HG02610 (cell line): ENCODE measurements at regions not wholly inside any gene's neighbourhood (a gene's known extent, or its start where the extent isn't known, plus 50 kb on each side); places are given as distances from the start of the nearest gene placed in this dataset.

Experiments
- ATAC-seq: cut with Tn5 transposase; IDR thresholded peaks from one replicate; pipeline ENCODE4 v1.9.1; 2021; ENCODE audit warnings: mild to moderate bottlenecking, moderate library complexity; ENCODE audit not compliant: unreplicated experiment

DNA sequence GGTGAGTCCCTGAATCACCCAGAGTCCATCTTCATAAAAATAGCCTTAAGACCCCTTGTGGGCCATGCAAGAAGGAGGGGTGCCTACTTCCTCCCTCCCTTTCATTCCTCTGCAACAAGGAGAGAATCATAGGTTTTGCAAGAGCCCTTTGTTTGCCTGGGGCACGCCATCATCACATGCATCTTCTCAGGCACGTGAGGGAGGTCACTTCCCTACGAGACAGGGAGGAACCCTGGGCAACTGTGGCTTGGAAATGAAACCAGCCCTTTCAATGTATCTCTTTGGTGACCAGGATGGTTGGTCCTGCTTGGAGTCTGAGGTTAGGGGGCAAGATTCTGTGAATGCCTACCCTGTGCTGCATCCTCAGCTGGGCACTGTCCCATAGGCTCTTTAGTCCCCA is 194.8 kb downstream of the MAFB start:
- ATAC-seq = no peak

DNA sequence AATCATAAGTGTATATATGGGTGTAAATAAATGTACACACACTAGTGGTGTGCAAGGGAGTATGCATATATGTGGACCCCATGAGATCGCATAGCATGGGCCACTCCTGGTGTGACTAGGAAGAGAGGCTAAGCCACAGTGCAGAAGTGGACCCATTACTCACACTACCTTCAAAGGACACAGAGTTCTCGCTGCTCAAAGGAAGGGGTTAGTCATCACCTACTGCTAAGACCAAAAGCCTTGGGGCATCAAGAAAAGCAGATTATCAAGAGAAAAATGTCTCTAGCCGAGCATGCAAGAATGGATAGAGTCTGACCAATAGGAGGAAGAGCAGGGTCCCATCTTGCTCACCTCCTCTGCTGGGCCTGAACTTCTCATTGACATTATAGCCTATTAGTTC is 195.5 kb downstream of the MAFB start:
- ATAC-seq = no peak

DNA sequence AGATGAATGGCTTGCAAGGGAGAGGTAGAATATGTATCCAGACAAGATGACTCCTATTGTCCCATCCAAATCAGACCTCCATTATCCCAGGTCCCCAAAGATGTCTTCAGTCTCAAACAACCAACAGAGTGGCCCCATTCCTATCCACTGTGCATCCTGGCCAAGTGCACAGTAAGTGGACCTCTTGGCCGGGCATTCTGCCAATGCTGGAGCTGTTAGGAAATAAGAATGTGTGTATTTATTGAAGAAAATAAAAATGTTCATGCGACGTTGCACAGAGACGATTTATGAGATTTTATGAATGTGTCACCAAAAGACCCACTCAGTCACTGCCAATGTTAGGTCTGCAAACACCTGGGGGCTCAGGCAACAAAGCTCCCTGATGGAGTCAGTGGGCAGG is 196.0 kb downstream of the MAFB start:
- ATAC-seq = no peak

DNA sequence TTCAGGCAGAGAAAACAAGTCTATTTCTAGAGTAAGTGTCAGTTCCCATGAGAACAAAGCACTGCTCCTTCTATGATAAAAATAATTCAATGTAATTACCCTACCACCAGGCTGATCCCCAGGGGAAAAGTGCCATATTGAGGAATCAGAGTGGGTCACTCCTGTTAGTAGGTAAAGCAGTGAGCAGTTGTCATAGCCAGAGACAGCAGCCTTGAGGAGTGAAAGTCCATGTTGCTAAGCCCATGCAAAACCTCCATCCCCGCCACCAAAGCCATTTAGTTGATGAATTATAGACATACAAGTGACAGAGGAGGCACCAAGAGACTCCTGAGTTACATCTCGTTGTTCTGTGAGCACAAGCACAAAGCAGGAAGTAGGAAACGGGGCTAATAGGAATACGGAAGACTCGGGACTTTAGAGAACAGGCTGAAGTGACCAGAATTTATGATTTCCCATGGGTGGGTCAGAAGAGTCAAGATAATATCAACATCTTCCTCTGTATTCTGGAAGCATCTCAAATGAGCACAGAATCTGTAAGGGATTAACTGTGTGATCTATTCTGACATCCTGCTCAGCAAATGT is 197.9 kb downstream of the MAFB start:
- ATAC-seq = no peak

DNA sequence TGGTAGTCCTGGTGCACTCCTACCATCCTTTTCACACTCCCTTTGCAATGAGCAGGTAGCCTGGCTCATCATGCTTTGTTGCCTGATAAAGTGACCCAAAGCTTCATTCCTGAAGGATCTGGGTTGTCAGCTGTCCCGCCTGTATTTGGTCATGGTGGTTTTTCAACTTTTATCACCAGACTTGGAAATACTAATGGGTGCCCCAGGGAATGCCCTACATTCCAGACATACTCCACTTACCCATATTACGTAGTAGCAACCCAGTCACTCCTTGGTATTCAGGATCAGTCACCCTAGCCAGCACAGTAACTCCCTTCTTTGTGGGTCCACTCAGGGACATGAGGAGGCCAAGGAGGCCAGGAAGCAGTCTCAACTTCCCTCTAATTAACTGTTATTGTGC is 199.2 kb downstream of the MAFB start:
- ATAC-seq = no peak

DNA sequence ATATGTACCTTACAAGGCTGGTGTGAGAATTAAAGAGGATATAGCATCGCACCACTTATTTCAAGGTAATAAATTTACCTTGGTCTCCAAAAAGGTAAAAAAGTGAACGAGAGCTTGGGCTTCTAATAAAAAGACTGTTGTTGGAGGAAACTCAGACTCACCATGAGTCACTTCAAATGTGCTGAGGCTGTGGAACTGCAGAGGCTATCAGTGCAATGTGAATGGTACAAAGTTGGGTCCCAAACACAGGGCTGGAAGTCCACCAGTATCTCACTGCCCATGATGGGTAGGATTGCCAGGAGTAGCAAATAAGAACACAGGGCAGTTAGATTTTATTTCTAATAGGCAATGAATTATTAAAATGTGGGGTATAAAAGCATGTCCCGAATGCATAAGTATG is 200.6 kb downstream of the MAFB start:
- no peak for ATAC-seq

DNA sequence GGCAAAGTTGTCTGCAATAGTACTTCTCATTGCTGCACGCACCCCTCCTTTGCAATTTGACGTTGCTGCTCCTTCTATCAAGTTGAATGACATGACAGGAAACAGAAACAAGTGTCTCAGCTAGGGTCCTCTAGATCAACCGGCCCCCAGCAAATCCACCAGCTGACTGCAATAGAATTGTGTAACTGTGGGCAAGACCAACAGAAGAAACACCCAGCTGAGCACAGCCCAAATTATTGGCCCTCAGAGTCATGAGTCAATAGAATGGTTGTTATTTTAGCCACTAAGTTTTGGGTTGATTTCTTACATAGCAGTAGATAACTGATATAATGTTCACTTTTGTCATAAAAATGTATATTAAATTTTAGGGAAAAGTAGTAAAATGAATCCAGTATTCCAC is 202.7 kb downstream of the MAFB start:
- ATAC-seq = no peak

DNA sequence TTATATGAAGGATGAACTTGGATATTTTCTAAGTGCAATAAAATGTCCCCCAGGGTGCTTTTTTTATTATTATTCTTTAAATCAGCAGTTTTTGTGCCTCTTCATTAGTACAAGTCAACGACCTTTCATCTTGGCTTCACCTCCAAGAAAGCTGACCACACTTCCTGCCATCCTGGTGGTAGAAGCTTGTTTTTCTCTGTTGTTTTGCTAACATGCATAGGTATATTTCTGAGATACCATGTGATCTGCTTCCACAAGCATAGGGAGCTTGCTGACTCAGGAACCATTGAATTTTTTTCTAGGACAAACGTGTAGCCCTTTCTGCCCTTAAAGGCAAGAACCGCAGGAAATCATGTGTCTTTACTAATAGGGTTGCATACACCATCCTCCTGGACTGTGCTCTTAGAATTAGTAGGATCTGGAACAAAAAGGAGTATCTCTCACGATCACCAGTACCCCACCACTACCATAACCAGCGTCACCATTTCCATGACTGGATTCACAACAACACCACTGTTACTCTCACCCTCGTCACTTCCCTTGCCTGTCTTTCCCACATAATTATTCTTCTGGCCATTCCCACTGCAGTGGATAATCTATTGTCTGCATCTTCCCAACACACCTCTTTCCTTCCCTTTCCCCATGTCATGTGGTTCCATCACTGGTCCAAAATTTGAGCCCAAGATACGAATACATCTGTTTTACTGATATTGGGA is 207.1 kb downstream of the MAFB start:
- no peak for ATAC-seq

DNA sequence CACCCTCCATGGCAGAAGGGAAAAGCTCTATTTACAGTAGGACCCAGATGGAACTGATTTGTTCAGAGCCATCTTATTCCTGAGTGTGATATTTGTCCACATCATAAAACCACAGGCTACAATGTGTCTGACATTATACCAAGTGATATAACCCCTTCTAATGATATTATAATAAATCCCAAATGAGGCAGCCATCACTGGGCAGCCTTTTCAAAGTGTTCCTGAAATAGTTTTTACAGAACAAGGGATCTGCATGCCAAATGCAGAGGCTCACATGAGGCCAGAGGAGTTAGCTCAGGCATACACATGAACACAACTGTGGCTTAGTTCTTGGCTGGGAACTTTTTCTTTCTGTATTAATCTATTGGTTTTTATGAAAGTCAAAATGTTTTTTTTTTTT is 207.7 kb downstream of the MAFB start:
- no peak for ATAC-seq

DNA sequence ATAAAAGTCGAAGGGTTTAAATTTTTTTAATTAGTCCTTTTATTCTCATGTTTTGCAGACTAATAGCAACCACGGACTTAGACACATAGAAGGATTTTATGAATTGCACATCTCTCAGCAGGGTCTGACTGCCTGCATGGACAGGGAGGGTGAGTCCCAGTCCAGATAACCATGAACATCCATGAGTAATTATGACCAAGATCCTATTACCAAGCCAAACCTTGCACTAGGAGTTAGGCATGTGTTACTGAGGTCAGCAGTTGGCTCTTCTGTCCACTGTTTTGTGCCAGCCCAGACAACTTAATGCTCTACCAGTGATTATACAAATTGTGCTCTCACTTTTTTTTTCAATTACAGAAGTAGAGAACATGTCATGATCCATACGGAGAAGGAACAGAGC is 211.2 kb downstream of the MAFB start:
- ATAC-seq = no peak

DNA sequence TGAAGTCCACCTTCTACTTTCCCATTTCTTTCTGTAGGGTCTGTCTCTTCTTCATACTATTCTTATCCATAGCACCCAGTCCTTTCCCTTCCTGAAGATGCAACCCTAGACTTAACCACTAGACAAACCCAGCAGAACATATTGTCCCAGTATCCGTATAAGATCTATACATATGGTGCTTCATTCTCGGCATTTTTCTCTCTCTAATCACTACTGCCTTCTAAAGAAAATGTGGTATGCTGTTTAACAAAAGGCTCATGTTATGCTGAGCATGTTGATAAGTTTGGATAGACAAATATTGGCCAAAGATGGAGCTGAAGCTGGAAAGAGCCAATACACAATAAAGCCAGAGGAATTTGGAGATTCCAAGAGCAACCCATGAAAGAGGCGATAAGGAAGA is 212.6 kb downstream of the MAFB start:
- ATAC-seq = no peak

DNA sequence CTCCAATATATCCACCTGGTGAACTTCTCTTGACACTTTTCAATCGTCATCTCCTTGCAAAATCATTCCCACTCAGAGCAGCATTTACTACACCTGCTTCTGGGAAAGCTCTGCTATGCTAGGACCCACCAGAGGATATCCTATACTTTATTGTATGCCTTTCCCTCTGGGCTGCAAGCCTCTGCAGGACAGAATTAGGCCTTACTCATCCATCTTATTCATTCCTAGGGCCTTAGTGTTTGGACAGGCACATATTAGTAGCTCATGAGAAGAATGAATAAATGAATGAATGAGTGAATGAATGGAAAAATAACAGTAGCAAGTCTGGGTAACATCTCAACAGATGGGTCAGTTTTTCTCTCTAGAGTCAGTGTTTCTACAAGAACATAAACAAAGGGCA is 216.1 kb downstream of the MAFB start:
- no peak for ATAC-seq

DNA sequence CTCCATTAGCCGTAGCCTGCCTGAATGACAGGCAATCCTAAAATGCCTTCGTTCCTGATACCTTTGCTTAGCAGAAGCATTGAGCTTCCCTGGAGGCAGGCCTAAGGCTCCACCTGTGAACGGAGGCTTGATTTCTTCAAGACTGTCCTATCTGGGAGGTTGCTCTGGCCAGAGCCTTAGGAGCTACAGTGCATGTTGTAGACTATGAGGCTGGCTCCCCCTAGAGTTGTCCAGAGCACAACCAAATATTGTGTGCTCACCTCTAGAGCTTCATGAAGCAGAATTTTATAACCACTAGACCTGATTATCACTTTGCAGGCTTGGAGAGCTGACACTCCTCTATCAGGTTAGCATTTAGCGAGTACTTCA is 217.8 kb downstream of the MAFB start:
- ATAC-seq = no peak

DNA sequence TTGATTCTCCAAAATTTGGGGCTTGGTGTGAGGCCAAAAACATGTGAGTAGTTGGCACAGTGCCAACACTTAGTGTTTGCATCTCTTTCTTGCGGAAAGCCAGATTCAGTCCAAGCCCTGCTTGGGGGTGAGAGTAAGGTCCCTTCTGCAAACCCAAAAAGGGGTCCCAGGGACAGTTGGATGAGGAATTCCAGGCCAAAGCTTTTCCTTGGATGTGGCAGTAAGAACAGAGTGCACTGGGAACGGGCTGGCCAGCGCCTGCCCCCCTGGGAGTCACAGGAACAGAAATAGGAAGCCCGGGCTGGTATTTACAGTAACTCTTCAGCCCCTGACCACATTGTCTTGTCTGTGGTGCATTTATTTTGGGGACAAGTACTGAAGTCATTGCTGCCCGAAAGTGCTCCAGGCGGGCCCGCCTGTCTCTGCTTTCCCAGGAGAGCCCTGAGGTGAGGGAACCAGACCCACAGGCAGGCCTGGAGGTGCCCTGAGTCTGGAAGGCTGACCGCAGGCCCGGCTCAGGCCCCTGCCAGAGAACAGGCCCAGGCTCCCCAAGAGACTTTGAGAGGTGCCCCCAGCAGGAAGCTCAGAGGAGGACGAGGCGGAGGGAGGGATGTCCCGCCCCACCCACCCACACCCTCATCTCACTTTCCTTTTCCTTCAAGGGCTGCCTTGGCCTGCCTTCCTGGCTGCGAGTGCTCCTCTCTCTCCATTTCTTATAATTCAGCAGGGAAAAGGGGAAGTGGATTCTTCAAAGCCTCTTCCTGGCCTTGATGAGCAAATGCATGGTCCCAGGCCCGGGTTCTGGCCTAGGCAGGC is 218.4 kb downstream of the MAFB start:
- no peak for ATAC-seq

DNA sequence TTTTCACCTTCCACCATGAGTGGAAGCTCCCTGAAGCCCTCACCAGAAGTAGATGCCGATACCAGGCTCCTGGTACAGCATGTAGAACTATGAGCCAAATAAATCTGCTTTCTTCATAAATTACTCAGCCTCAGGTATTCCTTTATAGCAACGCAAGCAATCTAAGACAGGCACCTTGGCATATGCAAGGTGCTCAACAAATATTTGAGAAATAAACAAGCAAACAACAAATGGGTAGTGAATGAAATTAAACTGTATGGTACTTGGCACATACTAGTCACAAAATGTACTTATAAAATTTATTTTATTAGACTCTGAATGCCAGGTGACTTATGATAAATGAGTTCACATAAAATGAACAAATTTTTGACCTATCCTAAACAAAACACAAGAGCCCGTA is 220.3 kb downstream of the MAFB start:
- no peak for ATAC-seq

DNA sequence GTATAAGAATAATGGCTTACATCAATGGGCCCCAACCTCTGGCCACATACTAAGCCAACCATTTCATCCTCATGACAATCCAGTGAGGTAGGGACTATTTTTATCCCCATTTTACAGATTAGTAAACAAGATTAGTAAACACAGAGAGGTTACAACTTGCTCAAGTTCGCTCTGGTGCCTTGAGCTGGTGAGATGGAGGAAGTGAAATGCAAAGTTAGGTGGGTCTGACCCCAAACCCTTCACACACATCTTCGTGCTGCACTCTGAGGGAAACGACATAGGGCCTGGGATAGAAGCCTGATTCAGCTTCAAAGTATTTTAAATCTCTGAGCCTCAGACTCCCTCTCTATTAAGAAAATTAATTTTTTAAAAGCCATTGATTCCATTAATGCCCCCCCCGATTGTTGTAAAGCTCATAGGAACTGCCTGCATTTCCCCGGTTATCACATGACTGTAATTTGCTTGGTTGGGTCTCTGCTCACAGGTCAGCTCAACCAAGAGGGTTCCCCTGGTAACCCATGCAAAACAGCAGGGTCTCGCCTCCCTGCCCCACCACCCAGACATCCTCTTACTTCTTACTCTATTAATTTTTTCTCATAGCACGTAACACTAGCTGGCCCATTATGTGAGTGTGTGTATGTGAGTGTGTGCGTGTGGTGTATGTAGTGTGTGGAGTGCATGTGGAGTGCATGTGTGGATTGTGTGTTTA is 221.2 kb downstream of the MAFB start:
- ATAC-seq = no peak

DNA sequence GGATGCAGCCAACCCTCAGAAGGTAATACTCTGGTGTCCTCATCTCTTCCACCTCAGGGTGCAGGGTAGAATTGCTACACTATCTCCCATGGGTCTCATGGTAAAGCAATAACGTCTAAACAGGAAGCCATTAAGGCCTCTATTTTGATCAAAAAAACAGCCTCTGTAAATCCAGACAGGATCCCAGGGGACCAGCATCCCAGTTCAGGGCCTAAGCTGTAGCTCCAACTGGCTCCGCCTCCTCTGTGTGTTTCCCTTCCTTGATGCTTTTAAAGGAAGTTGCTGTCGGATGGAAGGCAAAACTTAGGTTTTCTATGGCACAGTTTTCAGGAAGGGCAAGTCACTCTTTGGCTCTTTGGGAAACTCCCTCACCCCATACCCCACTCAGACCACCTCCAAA is 222.0 kb downstream of the MAFB start:
- ATAC-seq = no peak

DNA sequence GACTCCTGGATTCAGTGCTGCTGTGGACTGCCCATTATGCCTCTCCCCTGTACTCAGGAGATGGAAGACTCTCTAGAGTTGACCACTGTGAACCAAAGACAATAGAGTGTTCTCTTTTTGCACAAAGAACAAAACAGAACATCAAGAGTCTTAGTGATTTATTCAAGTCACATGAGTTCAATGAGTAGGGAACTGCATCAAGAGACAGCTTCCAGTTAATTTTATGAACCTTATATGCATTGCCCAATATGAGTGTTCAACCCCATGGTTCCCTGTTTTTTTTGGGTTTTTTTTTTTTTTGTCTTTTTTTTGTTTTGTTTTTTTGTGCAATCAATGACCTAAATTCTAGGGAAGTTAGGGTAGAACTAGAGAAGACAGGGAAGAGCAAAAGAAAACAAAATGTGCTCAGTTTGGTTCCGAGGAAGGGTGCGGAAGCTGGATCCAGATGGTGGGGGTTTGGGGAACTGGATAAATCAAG is 224.3 kb downstream of the MAFB start:
- no peak for ATAC-seq

DNA sequence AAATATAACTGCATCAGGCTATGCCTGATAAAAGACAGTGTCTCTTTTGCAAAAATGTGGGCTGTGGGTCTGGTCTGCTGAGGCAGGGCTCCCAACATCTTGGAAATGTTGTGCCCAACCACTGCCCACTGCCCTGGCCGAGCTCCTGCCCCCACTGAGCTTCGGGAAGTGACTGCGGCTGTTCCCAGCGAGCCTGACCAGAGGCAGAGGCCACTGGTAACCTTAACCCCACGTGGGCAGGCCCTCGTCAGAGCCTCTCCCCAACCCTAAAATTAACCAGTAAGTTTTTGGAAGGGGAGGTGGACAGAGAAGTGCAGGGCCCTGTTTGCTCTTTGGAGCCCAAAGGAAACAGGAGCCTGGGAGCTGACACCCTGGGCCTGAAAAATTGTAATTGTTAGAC is 225.9 kb downstream of the MAFB start:
- ATAC-seq = no peak

DNA sequence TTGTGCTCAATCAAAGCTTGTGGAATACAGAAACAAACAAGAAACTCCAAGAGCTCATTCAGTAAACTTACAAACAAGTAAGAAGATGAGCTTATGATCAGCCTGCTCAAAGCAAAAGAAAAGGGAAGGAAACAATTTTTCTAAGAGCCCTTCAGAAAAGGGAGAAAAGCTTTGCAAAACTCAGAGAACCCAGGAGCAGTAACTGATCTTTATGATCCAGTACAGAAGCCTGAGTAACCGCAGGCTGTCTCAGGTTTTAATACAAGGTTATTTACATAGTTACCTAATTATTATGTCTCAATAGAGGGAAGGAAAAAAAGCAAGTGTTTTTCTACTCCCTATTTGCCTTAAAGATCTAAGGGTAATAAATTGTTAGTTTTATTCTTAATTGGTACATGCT is 226.5 kb downstream of the MAFB start:
- ATAC-seq = no peak

DNA sequence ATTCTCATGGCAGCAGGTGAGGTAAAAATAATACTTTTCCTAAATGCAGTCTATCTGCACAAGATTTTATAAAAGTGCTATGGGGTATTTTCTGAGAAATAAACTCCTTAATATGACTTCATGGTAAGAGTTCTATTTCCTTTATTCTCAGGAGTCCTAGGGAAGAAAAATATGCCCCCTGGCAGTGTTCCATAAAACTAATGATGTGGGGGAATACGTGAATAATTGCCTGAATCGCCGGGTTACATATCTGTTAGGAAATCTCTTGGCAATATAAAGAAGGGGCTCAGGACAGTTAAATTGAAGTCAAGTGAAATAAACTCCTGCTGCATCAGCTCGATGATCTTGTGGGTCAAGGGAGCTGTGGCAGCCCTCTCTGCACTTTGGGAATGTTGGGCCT is 229.7 kb downstream of the MAFB start:
- ATAC-seq = no peak

DNA sequence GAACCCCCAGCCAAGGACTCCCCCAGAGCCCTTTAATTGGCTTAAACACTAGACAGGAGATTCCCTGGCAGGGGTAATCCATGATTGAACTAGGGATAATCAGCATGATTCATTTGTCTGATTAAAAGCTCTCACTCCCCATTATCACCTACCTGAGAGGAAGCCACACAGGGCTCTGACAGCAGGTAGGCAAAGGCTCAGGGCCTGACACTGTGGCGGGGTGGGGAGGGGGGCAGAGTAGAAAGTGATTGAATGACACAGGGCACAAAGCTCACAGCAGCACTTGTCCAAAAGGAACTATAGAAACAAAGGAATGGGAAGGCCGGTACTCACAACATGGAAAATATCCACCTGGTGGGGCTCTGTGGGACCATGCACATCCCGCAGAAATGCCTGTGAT is 231.6 kb downstream of the MAFB start:
- ATAC-seq = no peak
